Colonic mucosa (tissue), 4 donors: ENCODE measurements at regions not wholly inside any gene's neighbourhood (a gene's known extent, or its start where the extent isn't known, plus 50 kb on each side); places are given as distances from the start of the nearest gene placed in this dataset.

Source experiments
- DNase-seq: peaks from one replicate; pipeline ENCODE4 v3.0.0-alpha.2; 2020
- H3K27ac ChIP-seq: fragments of 200-600 bp; one replicate; pipeline ENCODE4 v1.8.0; 2021
- H3K27me3 ChIP-seq: fragments of 200-600 bp; one replicate; pipeline ENCODE4 v1.8.0; 2021
- H3K36me3 ChIP-seq: fragments of 200-600 bp; one replicate; pipeline ENCODE4 v1.8.0; 2021
- H3K4me1 ChIP-seq: fragments of 200-600 bp; one replicate; pipeline ENCODE4 v1.8.0; 2021; ENCODE audit warnings: mild to moderate bottlenecking
- H3K4me3 ChIP-seq: fragments of 200-600 bp; one replicate; pipeline ENCODE4 v1.8.0; 2021
- H3K9ac ChIP-seq, 2 donors: one replicate each; pipeline ENCODE4 v1.7.0; 2013; ENCODE audit warnings: control low read depth in 2 of 2, low read depth in 2 of 2, low read length in 2 of 2
- H3K9me3 ChIP-seq: fragments of 200-600 bp; one replicate; pipeline ENCODE4 v1.8.0; 2021
- CTCF ChIP-seq: fragments of 200-600 bp; IDR thresholded peaks from one replicate; pipeline ENCODE4 v1.8.0; 2022; ENCODE audit warnings: antibody characterized with exemption, mild to moderate bottlenecking
- intact Hi-C: fragments of 100-400 bp; cut with DNase I; formaldehyde crosslinking; loops from one replicate; pipeline ENCODE4 v1.14.1; 2022
- donor health status: healthy.
- donor health status: DM: no; HTN: no; CAD: no.
- donor health status: DM: no; HTN: no; CAD: no.

GRCh38 chr20:11207749-11208502 is 534.1 kb upstream of the JAG1 start:
- Histone ChIP-seq H3K36me3 (no peaks in the 10 kb centered on the region), H3K9me3 (no peaks in the 10 kb centered on the region), H3K4me3 (no peak overlapping the region), H3K27ac (no peak overlapping the region), H3K27me3 (no peaks in the 10 kb centered on the region), H3K4me1 (no peaks in the 10 kb centered on the region), H3K9ac (no peak overlapping the region)
- TF ChIP-seq CTCF, result no peak
- intact Hi-C loops, result loop anchor here (5.0 to 10.0 kb wide), 2 partner anchors 533 to 651 kb away; partner anchors contain the start of gene JAG1
- DNase-seq, result no peak

GRCh38 chr20:11210611-11211010 is 536.8 kb upstream of the JAG1 start:
- H3K27me3 ChIP-seq, result no peaks in the 10 kb centered on the region
- no peaks in the 10 kb centered on the region for H3K9me3 ChIP-seq
- TF ChIP-seq CTCF, result no peak
- H3K4me1 ChIP-seq, result no peaks in the 10 kb centered on the region
- intact Hi-C loops, result no loop called here
- no peak overlapping the region for H3K27ac ChIP-seq
- no peak overlapping the region for H3K4me3 ChIP-seq
- H3K9ac ChIP-seq, result no peak overlapping the region
- DNase-seq, result no peak
- no peaks in the 10 kb centered on the region for H3K36me3 ChIP-seq

GRCh38 chr20:11212272-11212671 is 538.5 kb upstream of the JAG1 start:
- no peak for TF ChIP-seq CTCF
- Histone ChIP-seq H3K4me3 (no peak overlapping the region), H3K9me3 (no peaks in the 10 kb centered on the region), H3K4me1 (peaks cover 4% of the 10 kb centered on the region), H3K9ac (no peak overlapping the region), H3K27ac (no peak overlapping the region), H3K36me3 (no peaks in the 10 kb centered on the region), H3K27me3 (no peaks in the 10 kb centered on the region)
- intact Hi-C loops, result no loop called here
- no peak for DNase-seq

- intact Hi-C loops, result no loop called here
- H3K27me3 ChIP-seq, result no peaks in the 10 kb centered on the region
Measured at GRCh38 chr20:11212902-11213301, 539.1 kb upstream of the JAG1 start.

GRCh38 chr20:11214256-11214840 is 540.5 kb upstream of the JAG1 start:
- H3K27ac ChIP-seq, result no peak overlapping the region
- intact Hi-C loops, result no loop called here
- H3K27me3 ChIP-seq, result no peaks in the 10 kb centered on the region
- H3K36me3 ChIP-seq, result no peaks in the 10 kb centered on the region
- DNase-seq, result no peak
- H3K4me3 ChIP-seq, result no peak overlapping the region
- no peak for TF ChIP-seq CTCF
- no peak overlapping the region for H3K9ac ChIP-seq
- H3K4me1 ChIP-seq, result peaks cover 5% of the 10 kb centered on the region
- H3K9me3 ChIP-seq, result no peaks in the 10 kb centered on the region

More at GRCh38 chr20:11212902-11213301, 539.1 kb upstream of the JAG1 start:
- no peaks in the 10 kb centered on the region for H3K9me3 ChIP-seq
- no peak for TF ChIP-seq CTCF
- no peak overlapping the region for H3K27ac ChIP-seq
- DNase-seq, result no peak
- no peak overlapping the region for H3K4me3 ChIP-seq
- H3K9ac ChIP-seq, result no peak overlapping the region
- H3K36me3 ChIP-seq, result no peaks in the 10 kb centered on the region
- H3K4me1 ChIP-seq, result peaks cover 5% of the 10 kb centered on the region
